ENCODE measurements at regions not wholly inside any gene's neighbourhood (a gene's known extent, or its start where the extent isn't known, plus 50 kb on each side); places are given as distances from the start of the nearest gene placed in this dataset.

GRCh38 chr2:194700116-194700515 is 956.9 kb upstream of the SLC39A10 start:
- H3K36me3 ChIP-seq, result no peaks in the 10 kb centered on the region
- no peaks in the 10 kb centered on the region for H3K9me3 ChIP-seq
- H3K4me1 ChIP-seq, result no peaks in the 10 kb centered on the region
- H3K27ac ChIP-seq, result no peak overlapping the region
- no peak overlapping the region for H3K4me3 ChIP-seq
- WGBS, result 50% methylated on average over 3 of the region's 3 CpGs
- no peaks in the 10 kb centered on the region for H3K27me3 ChIP-seq
- TF ChIP-seq POLR2AphosphoS5 (IDR thresholded peaks at IDR 0.05) (no peak), EP300 (IDR thresholded peaks at IDR 0.05) (no peak), POLR2A (IDR thresholded peaks at IDR 0.05) (no peak)
- TF ChIP-seq, protein P1, sequence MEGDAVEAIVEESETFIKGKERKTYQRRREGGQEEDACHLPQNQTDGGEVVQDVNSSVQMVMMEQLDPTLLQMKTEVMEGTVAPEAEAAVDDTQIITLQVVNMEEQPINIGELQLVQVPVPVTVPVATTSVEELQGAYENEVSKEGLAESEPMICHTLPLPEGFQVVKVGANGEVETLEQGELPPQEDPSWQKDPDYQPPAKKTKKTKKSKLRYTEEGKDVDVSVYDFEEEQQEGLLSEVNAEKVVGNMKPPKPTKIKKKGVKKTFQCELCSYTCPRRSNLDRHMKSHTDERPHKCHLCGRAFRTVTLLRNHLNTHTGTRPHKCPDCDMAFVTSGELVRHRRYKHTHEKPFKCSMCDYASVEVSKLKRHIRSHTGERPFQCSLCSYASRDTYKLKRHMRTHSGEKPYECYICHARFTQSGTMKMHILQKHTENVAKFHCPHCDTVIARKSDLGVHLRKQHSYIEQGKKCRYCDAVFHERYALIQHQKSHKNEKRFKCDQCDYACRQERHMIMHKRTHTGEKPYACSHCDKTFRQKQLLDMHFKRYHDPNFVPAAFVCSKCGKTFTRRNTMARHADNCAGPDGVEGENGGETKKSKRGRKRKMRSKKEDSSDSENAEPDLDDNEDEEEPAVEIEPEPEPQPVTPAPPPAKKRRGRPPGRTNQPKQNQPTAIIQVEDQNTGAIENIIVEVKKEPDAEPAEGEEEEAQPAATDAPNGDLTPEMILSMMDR (IDR thresholded peaks at IDR 0.05), result no peak
- no peak for DNase-seq (ENCODE audit: low spot score in 2 of 2)

DNA sequence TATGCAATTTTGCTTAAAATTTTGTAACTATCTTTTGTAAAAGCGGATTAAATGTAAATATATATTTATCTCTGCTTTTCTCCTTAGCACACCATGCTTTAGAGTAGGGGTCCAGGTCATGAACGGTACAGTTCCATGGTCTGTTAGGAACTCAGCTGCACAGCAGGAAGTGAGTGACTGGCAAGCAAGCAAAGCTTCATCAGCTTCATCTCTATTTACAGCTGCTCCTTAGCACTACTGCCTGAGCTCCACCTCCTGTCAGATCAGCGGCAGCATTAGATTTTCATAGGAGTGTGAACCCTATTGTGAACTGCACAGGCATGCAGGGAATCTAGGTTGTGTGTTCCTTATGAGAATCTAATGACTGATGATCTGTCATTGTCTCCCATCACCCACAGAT is 959.0 kb upstream of the SLC39A10 start:
- WGBS, result 64% methylated on average over 3 of the region's 3 CpGs
- Histone ChIP-seq H3K4me1 (no peaks in the 10 kb centered on the region), H3K4me3 (no peak overlapping the region), H3K27ac (no peak overlapping the region), H3K9me3 (no peaks in the 10 kb centered on the region), H3K27me3 (no peaks in the 10 kb centered on the region), H3K36me3 (no peaks in the 10 kb centered on the region)
- DNase-seq (ENCODE audit: low spot score in 2 of 2), result no peak
- TF ChIP-seq POLR2AphosphoS5 (IDR thresholded peaks at IDR 0.05) (no peak), POLR2A (IDR thresholded peaks at IDR 0.05) (no peak), EP300 (IDR thresholded peaks at IDR 0.05) (no peak)
- TF ChIP-seq, protein P1 (IDR thresholded peaks at IDR 0.05), result no peak

- DNase-seq (ENCODE audit: low spot score in 2 of 2), result no peak
- TF ChIP-seq EP300 (IDR thresholded peaks at IDR 0.05), result no peak
- TF ChIP-seq POLR2AphosphoS5 (IDR thresholded peaks at IDR 0.05), result no peak
Observed at GRCh38 chr2:194697439-194697838, 959.6 kb upstream of the SLC39A10 start.

GRCh38 chr2:194696690-194697089 is 960.3 kb upstream of the SLC39A10 start:
- no peaks in the 10 kb centered on the region for H3K27me3 ChIP-seq
- TF ChIP-seq, protein P1 (IDR thresholded peaks at IDR 0.05), result no peak
- TF ChIP-seq EP300 (IDR thresholded peaks at IDR 0.05) (no peak), POLR2AphosphoS5 (IDR thresholded peaks at IDR 0.05) (no peak), POLR2A (IDR thresholded peaks at IDR 0.05) (no peak)
- no peak overlapping the region for H3K4me3 ChIP-seq
- H3K36me3 ChIP-seq, result no peaks in the 10 kb centered on the region
- no peak overlapping the region for H3K27ac ChIP-seq
- no peaks in the 10 kb centered on the region for H3K9me3 ChIP-seq
- no peaks in the 10 kb centered on the region for H3K4me1 ChIP-seq
- no peak for DNase-seq (ENCODE audit: low spot score in 2 of 2)

More at GRCh38 chr2:194697439-194697838, 959.6 kb upstream of the SLC39A10 start:
- no peaks in the 10 kb centered on the region for H3K9me3 ChIP-seq
- no peaks in the 10 kb centered on the region for H3K4me1 ChIP-seq
- H3K27ac ChIP-seq, result no peak overlapping the region
- no peak overlapping the region for H3K4me3 ChIP-seq
- H3K27me3 ChIP-seq, result no peaks in the 10 kb centered on the region
- H3K36me3 ChIP-seq, result no peaks in the 10 kb centered on the region

DNA sequence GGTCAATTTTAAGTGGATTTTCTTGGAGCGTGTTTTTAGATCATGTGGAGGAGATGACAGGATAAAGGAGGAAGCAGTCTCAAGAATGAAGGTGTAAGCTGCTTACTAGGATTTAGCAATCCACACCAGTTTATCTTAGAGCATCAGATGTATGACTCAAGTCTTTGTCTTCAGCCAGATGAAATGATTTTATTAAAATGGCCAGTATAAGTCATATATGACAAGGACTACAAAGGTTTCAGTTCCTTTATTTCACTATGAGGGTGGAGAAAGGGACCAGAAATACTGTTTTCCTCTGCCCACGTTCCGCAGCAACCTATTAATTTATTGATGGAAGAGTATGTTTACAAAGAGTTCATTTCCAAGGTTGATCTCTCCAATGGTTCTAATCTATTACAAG is 970.5 kb upstream of the SLC39A10 start:
- Histone ChIP-seq H3K36me3 (no peaks in the 10 kb centered on the region), H3K4me1 (no peaks in the 10 kb centered on the region), H3K9me3 (no peaks in the 10 kb centered on the region), H3K27ac (no peak overlapping the region), H3K27me3 (no peaks in the 10 kb centered on the region), H3K4me3 (no peak overlapping the region)
- no peak for DNase-seq (ENCODE audit: low spot score in 2 of 2)
- 86% methylated on average over 3 of the region's 3 CpGs for WGBS
- TF ChIP-seq EP300 (IDR thresholded peaks at IDR 0.05) (no peak), POLR2A (IDR thresholded peaks at IDR 0.05) (no peak), POLR2AphosphoS5 (IDR thresholded peaks at IDR 0.05) (no peak)
- TF ChIP-seq, protein P1 (IDR thresholded peaks at IDR 0.05), result no peak

DNA sequence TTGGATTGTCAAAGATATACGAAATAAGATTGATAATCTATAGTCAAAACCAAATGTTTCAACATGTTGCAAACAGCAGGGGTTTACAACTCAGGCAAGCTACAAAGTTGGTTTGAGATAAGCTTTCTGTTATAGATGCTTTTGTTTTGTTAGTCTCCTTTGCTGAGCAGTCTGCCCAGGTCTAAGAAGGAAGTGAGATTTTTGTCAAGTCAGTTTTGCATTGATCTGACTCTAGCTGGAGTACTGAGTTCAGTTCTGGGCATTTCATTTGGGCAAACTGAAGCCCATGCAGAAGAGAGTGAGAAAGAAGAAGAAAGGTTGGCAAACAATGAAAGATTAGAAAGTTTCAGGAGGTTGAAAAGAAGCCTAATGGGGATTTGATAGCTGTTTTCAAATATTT is 983.0 kb upstream of the SLC39A10 start:
- Histone ChIP-seq H3K4me3 (no peak overlapping the region), H3K27ac (no peak overlapping the region), H3K27me3 (no peaks in the 10 kb centered on the region), H3K9me3 (no peaks in the 10 kb centered on the region), H3K36me3 (no peaks in the 10 kb centered on the region), H3K4me1 (no peaks in the 10 kb centered on the region)
- TF ChIP-seq, protein P1 (IDR thresholded peaks at IDR 0.05), result no peak
- TF ChIP-seq EP300 (IDR thresholded peaks at IDR 0.05), result no peak
- TF ChIP-seq POLR2AphosphoS5 (IDR thresholded peaks at IDR 0.05), result no peak
- no peak for TF ChIP-seq POLR2A (IDR thresholded peaks at IDR 0.05)
- 44% methylated on average over 1 of the region's 1 CpG for WGBS
- DNase-seq (ENCODE audit: low spot score in 2 of 2), result no peak

Data from suprapubic skin (tissue), 4 donors.